Memory B cell (primary cell): ENCODE measurements at regions not wholly inside any gene's neighbourhood (a gene's known extent, or its start where the extent isn't known, plus 50 kb on each side); places are given as distances from the start of the nearest gene placed in this dataset.
A peak's percentile ranks its signal among the peaks of the same experiment; 100 is the strongest.

Source experiments
- ATAC-seq: fragments of 150-1000 bp; cut with Tn5 transposase; 2 replicates; pipeline ENCODE4 v1.10.0; 2021; ENCODE audit warnings: low read depth, mild to moderate bottlenecking, moderate library complexity
- DNase-seq, 2 donors: peaks; one replicate each; pipeline ENCODE4 v3.0.0; 2022; ENCODE audit warnings: low spot score in 2 of 2
- H3K27ac Mint-ChIP-seq: one replicate; pipeline ENCODE4 v1.8.0; 2022; ENCODE audit warnings: mild to moderate bottlenecking, moderate library complexity, mixed read lengths
- H3K27me3 Mint-ChIP-seq: one replicate; pipeline ENCODE4 v1.8.0; 2022; ENCODE audit warnings: mixed read lengths
- H3K36me3 Mint-ChIP-seq: one replicate; pipeline ENCODE4 v1.8.0; 2022; ENCODE audit warnings: mild to moderate bottlenecking, mixed read lengths
- H3K4me1 Mint-ChIP-seq: one replicate; pipeline ENCODE4 v1.8.0; 2022; ENCODE audit warnings: mixed read lengths
- H3K4me3 Mint-ChIP-seq: one replicate; pipeline ENCODE4 v1.8.0; 2022; ENCODE audit warnings: mild to moderate bottlenecking, moderate library complexity, mixed read lengths
- H3K9me3 Mint-ChIP-seq: one replicate; pipeline ENCODE4 v1.8.0; 2022; ENCODE audit warnings: mixed read lengths

- Mint-ChIP-seq H3K27ac (no peak overlapping the region), H3K4me1 (no peaks in the 10 kb centered on the region), H3K36me3 (no peaks in the 10 kb centered on the region), H3K27me3 (no peaks in the 10 kb centered on the region), H3K4me3 (no peak overlapping the region), H3K9me3 (no peaks in the 10 kb centered on the region)
- DNase-seq, result no peak
- no peak for ATAC-seq
These were observed 161.2 kb upstream of the FAM3C start for GRCh38 chr7:121557034-121557892.

DNA sequence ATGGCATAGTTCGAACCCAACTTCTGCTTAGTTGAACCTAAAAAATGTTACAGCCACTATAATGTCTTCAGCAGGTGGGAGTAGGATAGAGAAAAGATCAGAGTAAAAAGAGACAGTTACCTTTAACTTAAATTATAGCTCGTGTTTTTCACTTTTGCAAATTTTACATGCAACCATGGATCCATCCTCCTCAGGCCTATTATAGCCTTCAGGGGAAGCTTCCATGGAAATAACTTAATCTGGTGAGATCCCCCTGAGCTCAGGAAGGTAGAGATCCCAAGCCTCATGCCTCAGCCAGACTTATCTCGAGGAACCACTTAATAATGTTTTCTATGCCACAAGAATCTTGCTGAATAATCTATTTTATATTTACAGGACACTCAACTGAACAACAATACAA, 159.4 kb upstream of the FAM3C start:
- Mint-ChIP-seq H3K27me3 (no peaks in the 10 kb centered on the region), H3K36me3 (no peaks in the 10 kb centered on the region), H3K4me1 (no peaks in the 10 kb centered on the region), H3K27ac (no peak overlapping the region), H3K4me3 (no peak overlapping the region), H3K9me3 (no peaks in the 10 kb centered on the region)
- DNase-seq, result no peak
- no peak for ATAC-seq

- Mint-ChIP-seq H3K4me1 (peaks cover 2% of the 10 kb centered on the region), H3K4me3 (no peak overlapping the region), H3K27ac (no peak overlapping the region), H3K27me3 (no peaks in the 10 kb centered on the region), H3K36me3 (no peaks in the 10 kb centered on the region), H3K9me3 (no peaks in the 10 kb centered on the region)
- DNase-seq, result peak in 1 of 2 donors; percentile 49
- peak; percentile 87 for ATAC-seq
These were observed 151.5 kb upstream of the FAM3C start for GRCh38 chr7:121547544-121548092.

- H3K27me3 Mint-ChIP-seq, result no peaks in the 10 kb centered on the region
- H3K4me3 Mint-ChIP-seq, result peak overlapping the region; percentile 27
- DNase-seq (no peak), ATAC-seq (no peak)
- no peaks in the 10 kb centered on the region for H3K36me3 Mint-ChIP-seq
- H3K9me3 Mint-ChIP-seq, result no peaks in the 10 kb centered on the region
- peaks cover 2% of the 10 kb centered on the region for H3K4me1 Mint-ChIP-seq
- H3K27ac Mint-ChIP-seq, result no peak overlapping the region
These were observed 150.8 kb upstream of the FAM3C start for GRCh38 chr7:121546632-121547543.

GRCh38 chr7:121545418-121545817, 149.3 kb upstream of the FAM3C start:
- Mint-ChIP-seq H3K36me3 (no peaks in the 10 kb centered on the region), H3K27ac (no peak overlapping the region), H3K4me3 (no peak overlapping the region)

GRCh38 chr7:121544726-121545125, 148.6 kb upstream of the FAM3C start:
- H3K27ac Mint-ChIP-seq, result no peak overlapping the region
- ATAC-seq, result no peak
- H3K4me1 Mint-ChIP-seq, result peaks cover 2% of the 10 kb centered on the region
- no peak for DNase-seq
- no peak overlapping the region for H3K4me3 Mint-ChIP-seq
- H3K27me3 Mint-ChIP-seq, result no peaks in the 10 kb centered on the region
- no peaks in the 10 kb centered on the region for H3K36me3 Mint-ChIP-seq
- no peaks in the 10 kb centered on the region for H3K9me3 Mint-ChIP-seq

More at GRCh38 chr7:121545418-121545817, 149.3 kb upstream of the FAM3C start:
- no peak for DNase-seq
- no peaks in the 10 kb centered on the region for H3K9me3 Mint-ChIP-seq
- ATAC-seq, result no peak
- H3K4me1 Mint-ChIP-seq, result peaks cover 2% of the 10 kb centered on the region
- no peaks in the 10 kb centered on the region for H3K27me3 Mint-ChIP-seq

DNA sequence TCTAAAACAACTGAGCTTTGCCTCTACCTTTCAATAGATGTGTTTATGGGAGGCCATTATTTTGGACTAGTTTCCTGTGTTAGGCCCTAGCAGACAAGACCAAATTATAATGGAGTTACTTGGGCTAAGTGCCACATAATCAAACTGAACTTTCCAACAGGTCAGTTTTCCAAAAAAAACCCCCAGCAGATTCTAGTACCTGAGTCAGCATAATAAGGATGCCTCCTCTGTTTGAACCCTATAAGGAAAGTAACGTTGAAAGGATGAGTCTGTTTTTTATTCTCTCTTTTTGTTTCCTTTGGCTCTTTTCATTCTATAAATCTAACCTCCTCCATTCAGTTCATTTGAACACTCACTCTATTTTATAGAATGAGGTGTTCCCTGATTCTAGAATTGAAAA, 148.1 kb upstream of the FAM3C start:
- H3K27me3 Mint-ChIP-seq, result no peaks in the 10 kb centered on the region
- H3K9me3 Mint-ChIP-seq, result no peaks in the 10 kb centered on the region
- peaks cover 2% of the 10 kb centered on the region for H3K4me1 Mint-ChIP-seq
- no peak overlapping the region for H3K4me3 Mint-ChIP-seq
- DNase-seq, result no peak
- ATAC-seq, result no peak
- no peaks in the 10 kb centered on the region for H3K36me3 Mint-ChIP-seq
- H3K27ac Mint-ChIP-seq, result no peak overlapping the region

GRCh38 chr7:121541457-121541856, 145.3 kb upstream of the FAM3C start:
- Mint-ChIP-seq H3K27ac (no peak overlapping the region), H3K4me1 (peaks cover 2% of the 10 kb centered on the region), H3K9me3 (no peaks in the 10 kb centered on the region), H3K36me3 (no peaks in the 10 kb centered on the region), H3K27me3 (peaks cover 2% of the 10 kb centered on the region), H3K4me3 (no peak overlapping the region)
- no peak for DNase-seq
- no peak for ATAC-seq

DNA sequence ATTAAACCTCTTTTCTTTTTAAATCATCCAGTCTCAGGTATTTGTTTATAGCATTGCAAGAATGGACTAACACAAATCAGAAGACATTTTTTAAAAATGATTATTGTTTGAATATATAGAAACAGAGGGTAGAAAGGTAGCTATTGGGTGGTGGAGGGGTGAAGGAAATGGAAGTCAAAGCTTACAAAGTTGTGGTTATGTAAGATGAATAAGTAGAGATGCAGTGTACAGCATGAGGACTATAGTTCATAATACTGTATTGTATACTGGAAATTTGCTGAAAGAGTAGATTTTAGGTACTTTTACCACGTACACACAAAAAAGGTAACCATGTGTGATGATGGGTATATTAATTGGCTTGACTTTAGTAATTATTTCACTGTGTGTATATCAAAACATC, 144.0 kb upstream of the FAM3C start:
- H3K36me3 Mint-ChIP-seq, result no peaks in the 10 kb centered on the region
- DNase-seq (no peak), ATAC-seq (no peak)
- H3K4me1 Mint-ChIP-seq, result no peaks in the 10 kb centered on the region
- H3K4me3 Mint-ChIP-seq, result no peak overlapping the region
- peaks cover 2% of the 10 kb centered on the region for H3K27me3 Mint-ChIP-seq
- H3K27ac Mint-ChIP-seq, result no peak overlapping the region
- H3K9me3 Mint-ChIP-seq, result no peaks in the 10 kb centered on the region

DNA sequence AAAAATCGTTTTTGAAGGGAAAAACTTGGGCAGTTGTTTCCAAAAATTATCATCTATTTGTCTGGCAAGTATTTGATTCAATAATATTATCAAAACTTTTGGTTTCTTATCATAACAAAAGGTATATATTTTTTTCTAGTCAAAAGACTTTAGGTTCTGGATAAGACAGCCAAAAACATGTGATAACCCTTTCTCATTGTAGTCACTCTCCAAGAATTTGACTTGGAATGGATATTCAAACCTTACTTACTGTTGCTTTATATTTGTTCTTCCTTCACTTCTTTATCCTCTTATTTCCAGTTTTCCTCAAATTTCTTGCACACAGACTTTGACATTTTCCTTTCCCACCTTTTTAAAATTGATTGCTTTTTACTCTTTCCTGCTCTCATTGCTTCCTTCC, 140.9 kb upstream of the FAM3C start:
- Mint-ChIP-seq H3K27ac (no peak overlapping the region), H3K9me3 (no peaks in the 10 kb centered on the region), H3K4me3 (no peak overlapping the region), H3K27me3 (peaks cover 2% of the 10 kb centered on the region), H3K4me1 (no peaks in the 10 kb centered on the region), H3K36me3 (no peaks in the 10 kb centered on the region)
- no peak for ATAC-seq
- no peak for DNase-seq

DNA sequence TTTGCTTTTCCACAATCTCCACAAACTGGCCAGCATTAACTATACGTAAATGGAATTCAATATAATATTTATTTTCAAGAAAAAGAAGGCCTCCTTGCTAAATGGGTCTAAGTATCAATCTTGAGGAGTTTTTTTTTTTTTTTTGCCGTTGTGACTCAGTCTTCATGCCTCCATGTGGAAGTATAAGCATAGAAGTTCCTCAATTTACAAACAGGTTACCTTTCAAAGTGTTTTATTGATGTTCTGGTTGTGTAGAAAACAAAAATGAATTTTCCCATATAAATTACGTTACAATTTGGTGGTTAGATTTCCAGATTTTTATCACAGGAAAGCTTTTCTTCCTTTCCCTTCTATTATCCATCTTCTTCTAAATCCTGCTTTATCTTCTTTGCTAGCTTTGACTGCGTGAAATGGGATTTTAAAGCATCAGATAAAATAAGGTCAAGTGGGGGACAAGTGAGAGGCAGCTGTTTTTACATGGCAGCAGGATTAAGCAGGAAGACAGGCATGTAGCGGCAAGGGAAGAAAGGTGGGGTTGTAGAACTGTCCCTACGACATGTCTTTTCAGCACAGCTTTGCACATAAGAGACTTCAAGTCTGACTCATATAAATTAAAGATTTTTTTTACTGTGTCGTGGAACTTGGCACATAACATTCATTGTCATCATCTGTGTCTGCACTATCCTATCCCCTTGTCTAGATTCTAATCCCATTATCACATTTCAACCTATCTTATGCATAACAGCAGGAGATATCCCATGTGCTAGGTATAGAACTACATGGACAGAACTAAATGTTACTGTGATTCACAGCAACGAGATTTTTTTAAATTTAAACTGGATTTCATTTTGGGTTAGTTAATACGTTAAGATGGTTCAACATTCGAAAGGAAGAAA, 135.3 kb upstream of the FAM3C start:
- H3K27me3 Mint-ChIP-seq, result no peaks in the 10 kb centered on the region
- peaks cover 4% of the 10 kb centered on the region for H3K4me1 Mint-ChIP-seq
- no peaks in the 10 kb centered on the region for H3K9me3 Mint-ChIP-seq
- no peak overlapping the region for H3K4me3 Mint-ChIP-seq
- H3K36me3 Mint-ChIP-seq, result no peaks in the 10 kb centered on the region
- DNase-seq (no peak), ATAC-seq (no peak)
- H3K27ac Mint-ChIP-seq, result no peak overlapping the region

- Mint-ChIP-seq H3K36me3 (no peaks in the 10 kb centered on the region), H3K9me3 (no peaks in the 10 kb centered on the region), H3K4me3 (no peak overlapping the region), H3K4me1 (peaks cover 4% of the 10 kb centered on the region), H3K27ac (no peak overlapping the region), H3K27me3 (no peaks in the 10 kb centered on the region)
- DNase-seq, result no peak
- ATAC-seq, result peak; percentile 89
These were observed 134.4 kb upstream of the FAM3C start for GRCh38 chr7:121530227-121531174.
